Fibroblast of skin of right quadriceps (primary cell): ENCODE measurements at regions not wholly inside any gene's neighbourhood (a gene's known extent, or its start where the extent isn't known, plus 50 kb on each side); places are given as distances from the start of the nearest gene placed in this dataset.

Experiments
- DNase-seq: peaks from one replicate; pipeline ENCODE4 v3.0.0-alpha.2; 2013

DNA sequence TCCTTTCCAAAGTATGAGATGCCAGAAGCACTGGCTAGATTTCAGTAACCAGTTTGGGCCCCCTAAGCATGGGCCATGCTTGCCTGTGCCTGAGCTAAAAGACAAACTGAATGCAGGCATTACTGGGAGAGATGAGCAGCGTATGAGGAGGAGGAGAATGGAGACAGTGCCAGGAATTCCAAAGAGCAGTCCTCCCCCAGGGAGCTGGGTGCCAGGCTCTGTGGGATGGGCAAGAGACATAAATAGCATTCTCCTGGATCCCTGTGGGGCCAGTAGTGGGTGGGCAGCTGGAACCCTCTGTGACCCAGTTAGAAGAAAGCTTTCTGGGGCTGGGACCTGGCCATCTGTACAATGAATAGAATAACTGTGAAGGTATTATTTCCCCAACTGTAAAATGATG, 235.6 kb downstream of the KCNA4 start:
- no peak for DNase-seq

DNA sequence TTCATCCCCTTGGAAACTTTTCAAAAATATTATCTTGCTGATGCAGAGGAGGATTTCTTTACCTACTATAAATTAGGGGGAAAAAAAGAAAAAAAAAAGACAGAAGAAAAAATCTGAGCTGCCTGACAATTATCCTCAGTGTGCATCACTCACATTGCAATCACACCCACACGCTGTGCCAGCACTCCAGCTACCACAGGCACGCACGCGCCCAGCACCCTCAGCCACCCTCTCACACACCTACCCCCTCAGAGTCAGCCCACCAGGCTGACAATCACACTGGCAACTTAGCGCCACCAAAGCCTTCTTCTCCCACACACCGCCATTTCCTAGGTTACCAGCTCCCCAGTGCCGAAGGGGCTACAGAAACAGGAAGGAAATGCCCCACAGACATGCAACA, 236.1 kb downstream of the KCNA4 start:
- no peak for DNase-seq

DNA sequence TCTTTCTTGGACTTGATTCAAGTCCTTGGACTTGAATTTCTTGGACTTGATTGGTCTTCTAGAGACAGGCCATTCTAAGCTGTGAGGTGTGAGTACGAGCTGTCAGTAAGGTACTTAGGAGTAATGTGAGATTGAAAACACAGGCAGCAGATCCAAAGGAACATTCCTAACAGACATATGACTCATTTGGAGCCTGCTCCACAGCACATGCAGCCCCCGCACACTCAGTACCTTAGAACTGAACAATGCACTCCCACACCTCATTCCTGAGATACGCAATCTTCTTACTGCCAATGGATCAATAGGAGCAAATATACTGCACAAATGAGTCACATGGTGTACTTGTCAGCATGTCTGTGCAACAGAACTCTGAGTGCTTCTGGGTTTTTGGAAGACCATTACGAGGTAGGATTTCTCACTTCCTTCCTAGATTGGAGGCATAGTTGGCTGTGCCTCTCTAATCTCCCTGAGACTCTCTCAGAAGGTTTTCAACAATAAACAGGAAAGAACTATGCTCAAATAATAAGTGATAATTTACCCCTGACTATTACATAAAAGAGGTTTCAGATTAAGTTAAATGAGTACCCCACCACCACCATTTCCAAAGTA, 243.1 kb downstream of the KCNA4 start:
- peak; percentile 58 for DNase-seq

GRCh38 chr11:29756871-29757270, 260.0 kb downstream of the KCNA4 start:
- no peak for DNase-seq

DNA sequence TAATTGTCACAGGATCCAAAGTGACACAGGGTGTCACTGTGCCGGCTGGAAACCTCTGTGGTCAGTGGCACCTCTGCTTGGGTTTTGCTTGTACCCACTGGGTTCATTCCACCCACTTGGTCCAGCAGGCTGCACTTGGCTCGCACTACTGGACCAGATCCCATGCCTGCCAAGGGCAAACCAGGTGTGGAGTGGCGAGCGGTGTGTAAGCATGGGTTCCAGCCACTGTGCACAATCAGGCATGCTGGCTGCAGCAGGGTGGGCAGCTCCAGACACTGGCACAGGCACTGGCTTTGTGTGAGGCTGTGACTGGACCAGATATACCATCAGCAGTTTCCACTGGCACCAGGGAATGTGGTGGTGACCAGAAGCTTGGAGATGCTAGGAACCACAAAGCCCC, 261.4 kb downstream of the KCNA4 start:
- DNase-seq: no peak

- DNase-seq: no peak
These were observed 265.2 kb downstream of the KCNA4 start for GRCh38 chr11:29751618-29752017.

GRCh38 chr11:29750392-29750791, 266.4 kb downstream of the KCNA4 start:
- no peak for DNase-seq

DNA sequence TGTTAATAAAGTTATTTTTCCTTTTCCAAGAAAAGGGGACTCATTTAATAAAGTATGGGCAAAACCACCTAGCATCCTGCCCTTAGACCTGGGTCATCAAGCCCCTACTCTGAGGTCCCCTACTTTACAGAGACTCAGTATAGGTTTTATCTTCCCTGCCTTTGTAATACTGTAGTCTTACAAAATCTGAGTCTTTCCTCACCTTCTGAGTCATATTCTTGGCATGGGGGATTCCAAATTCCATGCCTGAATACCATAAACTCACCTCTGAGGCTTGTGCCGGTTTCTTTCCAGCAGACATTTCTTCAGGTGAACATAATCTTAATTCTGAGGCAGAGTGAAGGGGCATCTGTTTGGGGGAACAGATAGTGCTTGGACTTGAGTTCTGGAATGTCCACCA, 282.5 kb downstream of the KCNA4 start:
- no peak for DNase-seq

DNA sequence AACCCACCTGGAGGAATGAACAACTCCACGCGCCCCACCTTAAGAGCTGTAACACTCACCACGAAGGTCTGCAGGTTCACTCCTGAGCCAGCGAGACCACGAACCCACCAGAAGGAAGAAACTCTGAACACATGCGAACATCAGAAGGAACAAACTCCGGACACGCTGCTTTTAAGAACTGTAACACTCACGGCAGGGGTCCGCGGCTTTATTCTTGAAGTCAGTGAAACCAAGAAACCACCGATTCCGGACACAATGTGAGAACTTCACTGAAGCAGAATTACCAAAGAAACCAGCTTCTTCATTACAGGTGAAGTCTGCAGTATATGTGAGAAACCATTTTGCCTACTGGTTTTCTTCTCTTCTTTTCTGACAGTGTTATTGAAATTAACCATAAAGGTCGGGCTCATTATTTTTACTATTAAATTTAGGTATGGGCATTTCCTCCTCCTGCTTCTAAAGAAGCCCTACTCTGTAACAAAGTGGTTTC, 303.0 kb downstream of the KCNA4 start:
- DNase-seq: no peak

DNA sequence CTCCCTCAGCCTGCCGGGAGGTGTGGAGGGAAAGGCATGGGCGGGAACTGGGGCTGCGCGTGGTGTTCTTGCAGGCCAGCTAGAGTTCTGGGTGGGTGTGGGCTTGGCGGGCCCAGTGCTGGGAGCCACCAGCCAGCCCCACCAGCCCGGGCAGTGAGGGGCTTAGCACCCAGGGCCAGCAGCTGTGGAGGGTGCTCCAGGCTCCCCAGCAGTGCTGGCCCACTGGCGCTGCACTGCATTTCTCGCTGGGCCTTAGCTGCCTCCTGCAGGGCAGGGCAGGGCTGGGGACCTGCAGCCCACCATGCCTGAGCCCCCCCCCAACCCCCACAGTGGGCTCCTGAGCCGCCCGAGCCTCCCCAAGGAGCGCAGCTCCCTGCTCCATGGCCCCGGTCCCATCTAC, 304.2 kb downstream of the KCNA4 start:
- DNase-seq: no peak

DNA sequence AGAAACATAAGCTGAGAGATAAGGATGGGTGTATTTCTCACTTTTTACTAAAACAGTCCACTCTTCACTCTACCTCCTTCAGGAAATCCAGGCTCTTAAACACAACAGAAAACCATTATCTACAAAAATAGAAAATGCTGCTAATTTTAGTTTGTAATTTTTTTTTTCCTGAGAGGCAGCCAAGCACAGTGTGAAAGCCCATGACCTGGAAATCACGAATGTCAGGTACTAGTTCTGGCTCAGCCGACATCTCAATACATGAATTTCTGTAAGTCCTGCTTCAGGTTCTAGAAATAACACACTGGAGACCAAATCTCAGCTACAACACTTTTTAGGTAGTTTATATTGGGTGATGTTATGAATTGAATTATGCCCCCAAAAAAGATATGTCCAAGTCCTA, 308.9 kb downstream of the KCNA4 start:
- no peak for DNase-seq

GRCh38 chr11:29685361-29685760, 331.5 kb downstream of the KCNA4 start:
- DNase-seq: no peak

DNA sequence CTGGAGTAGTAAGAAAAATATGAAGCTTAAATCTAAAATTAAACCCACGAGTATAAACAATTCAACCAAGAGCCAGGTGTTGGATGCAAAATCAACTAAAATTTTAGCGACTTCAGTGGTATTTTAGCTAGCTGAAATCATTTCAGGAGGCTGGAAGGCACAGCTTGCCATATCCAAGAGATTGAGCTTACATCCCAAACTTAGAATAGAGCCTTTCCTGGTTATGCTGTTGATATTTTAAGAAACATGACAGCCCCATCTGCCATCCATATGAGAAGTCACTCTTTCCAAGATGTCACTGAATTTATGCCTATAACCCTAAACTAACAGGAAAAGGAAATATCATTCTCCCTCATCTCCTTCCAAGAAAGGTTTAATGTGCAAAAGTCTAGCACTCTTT, 334.0 kb downstream of the KCNA4 start:
- no peak for DNase-seq

- DNase-seq: no peak
These were observed 336.8 kb downstream of the KCNA4 start for GRCh38 chr11:29679996-29680395.

DNA sequence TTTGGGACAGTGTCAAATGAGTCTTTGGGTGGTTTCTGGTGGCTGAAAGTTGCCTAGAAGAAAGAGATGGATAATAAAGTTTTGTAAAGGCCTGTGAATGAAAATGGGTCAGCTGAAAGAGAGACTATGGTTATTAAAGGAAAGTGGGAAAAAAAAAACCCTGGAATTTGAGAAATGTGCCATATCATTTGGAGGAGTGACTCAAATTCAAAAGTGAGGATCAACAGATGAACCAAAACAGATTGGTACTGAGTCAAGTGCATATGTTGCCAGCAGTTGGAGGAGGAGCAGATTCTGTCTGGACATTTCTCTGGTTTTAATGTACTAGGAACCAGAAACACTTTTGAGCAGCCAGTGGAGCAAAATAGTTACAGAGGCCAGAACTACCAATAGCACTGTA, 339.8 kb downstream of the KCNA4 start:
- DNase-seq: no peak

GRCh38 chr11:29669310-29669709, 347.5 kb downstream of the KCNA4 start:
- no peak for DNase-seq

DNA sequence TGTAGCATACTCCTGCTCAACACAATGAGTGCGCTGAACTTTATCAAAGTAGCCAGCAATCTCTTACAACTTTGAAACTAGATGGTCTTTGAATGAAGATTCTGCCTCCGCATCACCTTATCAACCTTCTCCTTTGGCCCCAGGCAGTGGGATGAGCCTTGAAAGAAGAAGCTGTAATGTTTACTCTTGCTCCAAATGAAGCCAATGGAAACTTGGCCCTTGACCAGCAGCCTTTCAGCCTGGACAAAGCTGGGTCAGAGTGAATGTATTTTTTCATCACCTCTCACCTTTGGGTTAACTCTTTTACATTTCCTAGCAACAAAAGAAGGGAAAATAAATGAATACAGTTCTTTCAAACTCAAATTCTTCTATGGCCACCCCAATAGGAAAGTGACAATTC, 359.1 kb downstream of the KCNA4 start:
- no peak for DNase-seq

GRCh38 chr11:29656597-29656996, 360.2 kb downstream of the KCNA4 start:
- DNase-seq: no peak

- no peak for DNase-seq
These were observed 371.5 kb downstream of the KCNA4 start for GRCh38 chr11:29645373-29645772.

DNA sequence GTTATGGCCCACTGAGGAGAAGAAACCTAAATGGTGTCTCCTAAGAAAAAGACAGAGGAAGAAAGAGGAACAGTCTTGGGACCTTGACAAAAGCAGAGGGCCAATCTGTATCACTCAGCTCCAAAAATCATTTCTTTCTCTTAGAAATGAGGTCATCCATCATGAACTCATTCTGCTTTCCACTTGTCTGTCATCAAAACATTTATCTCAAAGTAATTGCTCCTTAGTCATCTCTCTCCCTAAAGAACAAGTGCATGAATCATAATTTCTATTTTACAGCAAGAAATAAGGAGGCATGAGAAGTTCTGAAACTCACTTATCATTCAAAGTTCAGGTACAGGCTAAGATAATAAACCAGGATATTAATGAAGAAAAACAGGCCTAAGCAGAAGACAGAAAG, 375.6 kb downstream of the KCNA4 start:
- peak; percentile 52 for DNase-seq

GRCh38 chr11:29634744-29635143, 382.1 kb downstream of the KCNA4 start:
- DNase-seq: no peak

DNA sequence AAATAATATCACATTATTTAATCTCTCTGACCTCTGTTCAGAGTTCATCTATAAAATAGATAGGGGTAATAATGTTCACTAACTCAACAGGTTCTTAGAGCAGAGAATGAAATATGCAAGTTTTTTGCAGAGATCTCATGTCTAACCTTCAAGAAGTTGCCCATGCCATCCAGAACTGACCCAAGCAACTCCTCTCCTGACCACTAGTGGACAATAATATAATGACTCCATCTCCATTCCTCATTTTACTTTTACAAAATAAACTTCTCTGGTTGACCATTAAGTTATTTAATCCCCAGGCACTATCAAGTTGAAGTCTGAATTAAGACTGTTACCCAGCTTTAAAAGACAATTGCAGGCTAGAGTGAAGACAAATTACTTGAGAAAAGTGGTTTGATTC, 382.6 kb downstream of the KCNA4 start:
- DNase-seq: no peak

- peak; percentile 31 for DNase-seq
These were observed 387.5 kb downstream of the KCNA4 start for GRCh38 chr11:29629286-29629685.

DNA sequence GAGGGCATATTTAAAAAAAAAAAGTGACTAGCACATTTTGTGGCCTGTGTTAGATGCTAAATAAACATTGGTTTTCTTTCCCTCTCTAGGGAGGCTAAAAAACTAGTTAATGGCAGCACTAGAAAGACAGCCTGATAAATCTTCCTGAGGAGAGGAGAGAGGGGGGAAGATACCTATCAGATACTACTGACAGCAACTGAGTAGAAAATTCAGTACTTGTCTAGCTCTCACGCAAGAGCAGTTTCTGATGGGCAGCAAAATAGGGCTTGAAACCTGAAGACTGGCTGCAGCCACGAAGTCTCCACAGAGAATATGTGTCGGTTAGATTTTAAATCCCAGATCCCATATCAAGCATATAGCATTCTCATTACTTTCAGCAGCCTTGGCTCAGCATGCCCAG, 388.2 kb downstream of the KCNA4 start:
- no peak for DNase-seq

GRCh38 chr11:29627541-29627940, 389.3 kb downstream of the KCNA4 start:
- DNase-seq: peak; percentile 14
